SK-N-SH treated with all-trans-retinoic acid at 6 μM for 48 hours (cell line): ENCODE measurements at regions not wholly inside any gene's neighbourhood (a gene's known extent, or its start where the extent isn't known, plus 50 kb on each side); places are given as distances from the start of the nearest gene placed in this dataset.

ENCODE experiments used
- ATAC-seq: fragments of 200-7000 bp; cut with Tn5 transposase; 3 replicates; pipeline ENCODE4 v1.9.1; 2020; ENCODE audit warnings: mild to moderate bottlenecking, moderate library complexity
- ARNTL ChIP-seq: fragments of 450-650 bp; formaldehyde crosslinking; IDR thresholded peaks from 2 replicates; pipeline ENCODE4 v1.5.0; 2020; ENCODE audit warnings: low read depth, mild to moderate bottlenecking, moderate library complexity, borderline replicate concordance
- BACH2 ChIP-seq: fragments of 250-450 bp; sonication (Bioruptor Pico); IDR thresholded peaks from 2 replicates; pipeline ENCODE4 v1.9.0; 2021; ENCODE audit warnings: mild to moderate bottlenecking, borderline replicate concordance
- CREB5 ChIP-seq: fragments of 250-450 bp; sonication (Bioruptor Pico); IDR thresholded peaks from 2 replicates; pipeline ENCODE4 v1.5.1; 2020; ENCODE audit warnings: low read depth, mild to moderate bottlenecking, moderate library complexity
- CSRNP3 ChIP-seq: fragments of 250-450 bp; sonication (Bioruptor Pico); IDR thresholded peaks from 2 replicates; pipeline ENCODE4 v1.5.1; 2021; ENCODE audit warnings: mild to moderate bottlenecking, moderate library complexity
- ESRRG ChIP-seq: fragments of 250-450 bp; sonication (Bioruptor Pico); IDR thresholded peaks from 2 replicates; pipeline ENCODE4 v1.6.1; 2021; ENCODE audit warnings: mild to moderate bottlenecking
- GLIS3 ChIP-seq: fragments of 250-450 bp; sonication (Bioruptor Pico); IDR thresholded peaks from 2 replicates; pipeline ENCODE4 v1.5.0; 2020; ENCODE audit warnings: mild to moderate bottlenecking, moderate library complexity
- ISL1 ChIP-seq: fragments of 250-450 bp; sonication (Bioruptor Pico); IDR thresholded peaks from 2 replicates; pipeline ENCODE4 v2.1.2; 2022; ENCODE audit warnings: mild to moderate bottlenecking, moderate library complexity
- OSR1 ChIP-seq: fragments of 250-450 bp; sonication (Bioruptor Pico); IDR thresholded peaks from 2 replicates; pipeline ENCODE4 v1.8.0; 2022; ENCODE audit warnings: moderate library complexity, mild to moderate bottlenecking, inconsistent platforms
- PATZ1 ChIP-seq: fragments of 250-450 bp; sonication (Bioruptor Pico); IDR thresholded peaks from 2 replicates; pipeline ENCODE4 v1.8.0; 2020; ENCODE audit warnings: mild to moderate bottlenecking, moderate library complexity, borderline replicate concordance
- POU6F1 ChIP-seq: fragments of 250-450 bp; sonication (Bioruptor Pico); IDR thresholded peaks from 2 replicates; pipeline ENCODE4 v1.8.0; 2021; ENCODE audit warnings: low read depth, mild to moderate bottlenecking, moderate library complexity, borderline replicate concordance
- PPARA ChIP-seq: fragments of 250-450 bp; sonication (Bioruptor Pico); IDR thresholded peaks from 2 replicates; pipeline ENCODE4 v1.5.0; 2020; ENCODE audit warnings: mild to moderate bottlenecking, borderline replicate concordance
- RARB ChIP-seq: fragments of 250-450 bp; sonication (Bioruptor Pico); IDR thresholded peaks from 2 replicates; pipeline ENCODE4 v1.8.0; 2021; ENCODE audit warnings: mild to moderate bottlenecking, moderate library complexity
- SNAI2 ChIP-seq: fragments of 250-450 bp; sonication (Bioruptor Pico); IDR thresholded peaks from 2 replicates; pipeline ENCODE4 v1.5.0; 2020; ENCODE audit warnings: mild to moderate bottlenecking, moderate library complexity
- TCF4 ChIP-seq: fragments of 250-450 bp; sonication (Bioruptor Pico); IDR thresholded peaks from 2 replicates; pipeline ENCODE4 v1.8.0; 2021; ENCODE audit warnings: mild to moderate bottlenecking, moderate library complexity, borderline replicate concordance
- TSHZ2 ChIP-seq: fragments of 250-450 bp; sonication (Bioruptor Pico); IDR thresholded peaks from 2 replicates; pipeline ENCODE4 v1.5.0; 2020; ENCODE audit warnings: mild to moderate bottlenecking, moderate library complexity
- ZC3H10 ChIP-seq: fragments of 250-450 bp; sonication (Bioruptor Pico); IDR thresholded peaks from 2 replicates; pipeline ENCODE4 v1.5.1; 2021; ENCODE audit warnings: mild to moderate bottlenecking, moderate library complexity
- ZFP3 ChIP-seq: fragments of 250-450 bp; sonication (Bioruptor Pico); IDR thresholded peaks from 2 replicates; pipeline ENCODE4 v1.5.0; 2020; ENCODE audit warnings: mild to moderate bottlenecking, moderate library complexity
- ZFP30 ChIP-seq: fragments of 450-650 bp; formaldehyde crosslinking; IDR thresholded peaks from 2 replicates; pipeline ENCODE4 v1.5.0; 2022; ENCODE audit warnings: mild to moderate bottlenecking, moderate library complexity
- ZNF565 ChIP-seq: fragments of 450-650 bp; formaldehyde crosslinking; conservative IDR thresholded peaks from 2 replicates; pipeline ENCODE4 v1.5.0; 2020; ENCODE audit warnings: low read depth, mild to moderate bottlenecking, moderate library complexity
- ZNF70 ChIP-seq: fragments of 450-650 bp; formaldehyde crosslinking; IDR thresholded peaks from 2 replicates; pipeline ENCODE4 v1.5.0; 2020; ENCODE audit warnings: mild to moderate bottlenecking, moderate library complexity
- ZNF8 ChIP-seq: fragments of 450-650 bp; formaldehyde crosslinking; IDR thresholded peaks from 2 replicates; pipeline ENCODE4 v1.5.0; 2020; ENCODE audit warnings: mild to moderate bottlenecking, moderate library complexity

- TF ChIP-seq TCF4: no peak
- no peak for TF ChIP-seq ZNF70 (CRISPR knock-in tag)
- no peak for TF ChIP-seq PPARA
- no peak for ATAC-seq
Observed at GRCh38 chr16:26211542-26211941, 519.8 kb downstream of the HS3ST4 start.

GRCh38 chr16:26212599-26212998 lies 520.8 kb downstream of the HS3ST4 start:
- TF ChIP-seq ZNF565: no peak
- TF ChIP-seq ZFP3 (CRISPR knock-in tag): no peak
- no peak for TF ChIP-seq SNAI2 (CRISPR knock-in tag)
- TF ChIP-seq TCF4: no peak
- no peak for TF ChIP-seq ZNF8 (CRISPR knock-in tag)
- TF ChIP-seq ISL1 (CRISPR knock-in tag): no peak
- TF ChIP-seq PPARA: no peak
- no peak for TF ChIP-seq PATZ1 (CRISPR knock-in tag)
- TF ChIP-seq OSR1: no peak
- TF ChIP-seq RARB (CRISPR knock-in tag): no peak
- no peak for TF ChIP-seq POU6F1
- TF ChIP-seq ZFP30 (CRISPR knock-in tag): no peak
- no peak for TF ChIP-seq ZNF70 (CRISPR knock-in tag)
- no peak for TF ChIP-seq ESRRG
- no peak for TF ChIP-seq ARNTL (CRISPR knock-in tag)
- TF ChIP-seq BACH2 (CRISPR knock-in tag): no peak
- TF ChIP-seq GLIS3 (CRISPR knock-in tag): no peak
- no peak for TF ChIP-seq TSHZ2 (CRISPR knock-in tag)
- TF ChIP-seq, all 23 proteins: peak for 0
- no peak for ATAC-seq

GRCh38 chr16:26214581-26215174 lies 522.9 kb downstream of the HS3ST4 start:
- no peak for TF ChIP-seq ZFP30 (CRISPR knock-in tag)
- no peak for ATAC-seq

GRCh38 chr16:26220894-26221293 lies 529.1 kb downstream of the HS3ST4 start:
- ATAC-seq: no peak
- no peak for TF ChIP-seq OSR1
- TF ChIP-seq CREB5 (CRISPR knock-in tag): no peak
- TF ChIP-seq POU6F1: no peak
- TF ChIP-seq TSHZ2 (CRISPR knock-in tag): no peak
- TF ChIP-seq ESRRG: no peak
- no peak for TF ChIP-seq ZC3H10 (CRISPR knock-in tag)
- TF ChIP-seq ARNTL (CRISPR knock-in tag): no peak
- no peak for TF ChIP-seq TCF4
- no peak for TF ChIP-seq RARB (CRISPR knock-in tag)
- TF ChIP-seq CSRNP3 (CRISPR knock-in tag): no peak
- no peak for TF ChIP-seq ZFP3 (CRISPR knock-in tag)
- no peak for TF ChIP-seq SNAI2 (CRISPR knock-in tag)
